HEK293T (cell line): ENCODE measurements at regions not wholly inside any gene's neighbourhood (a gene's known extent, or its start where the extent isn't known, plus 50 kb on each side); places are given as distances from the start of the nearest gene placed in this dataset.

Source experiments
- CTCF ChIA-PET: fragments of 350-600 bp; formaldehyde crosslinking; extraction: SDS; loops from one replicate; lab custom pipeline; 2021; ENCODE audit warnings: antibody characterized with exemption, inconsistent platforms; lab: Yijun Ruan, JAX
- POLR2A ChIA-PET: fragments of 350-600 bp; formaldehyde crosslinking; extraction: SDS; loops from one replicate; lab custom pipeline; 2020; ENCODE audit warnings: antibody characterized with exemption, inconsistent platforms; lab: Yijun Ruan, JAX
- DNase-seq: peaks from one replicate; pipeline ENCODE4 v3.0.0; 2012; ENCODE audit warnings: mixed read lengths; ENCODE audit errors: extremely low spot score
- ARNT ChIP-seq: fragments of 450-650 bp; IDR thresholded peaks from 2 replicates; pipeline ENCODE4 v1.6.1; 2017; ENCODE audit warnings: mild to moderate bottlenecking
- BHLHE40 ChIP-seq: fragments of 450-650 bp; IDR thresholded peaks from 2 replicates; pipeline ENCODE4 v1.6.1; 2016; ENCODE audit warnings: mild to moderate bottlenecking, moderate library complexity, borderline replicate concordance
- CTBP1 ChIP-seq: fragments of 450-650 bp; IDR thresholded peaks from 2 replicates; pipeline ENCODE4 v1.6.1; 2016; ENCODE audit warnings: borderline replicate concordance
- ELF4 ChIP-seq: fragments of 450-650 bp; IDR thresholded peaks from 2 replicates; pipeline ENCODE4 v1.6.1; 2017; ENCODE audit warnings: antibody characterized with exemption
- FOXA1 ChIP-seq: fragments of 450-650 bp; IDR thresholded peaks from 2 replicates; pipeline ENCODE4 v1.6.1; 2016; ENCODE audit warnings: mild to moderate bottlenecking
- FOXK2 ChIP-seq: fragments of 450-650 bp; IDR thresholded peaks from 2 replicates; pipeline ENCODE4 v1.6.1; 2016; ENCODE audit warnings: mild to moderate bottlenecking
- FOXM1 ChIP-seq: fragments of 450-650 bp; IDR thresholded peaks from 2 replicates; pipeline ENCODE4 v1.6.1; 2017; ENCODE audit warnings: mild to moderate bottlenecking, borderline replicate concordance
- HDGF ChIP-seq: fragments of 450-650 bp; IDR thresholded peaks from 2 replicates; pipeline ENCODE4 v1.6.1; 2017; ENCODE audit warnings: antibody characterized with exemption, borderline replicate concordance
- L3MBTL2 ChIP-seq: fragments of 450-650 bp; conservative IDR thresholded peaks from 2 replicates; pipeline ENCODE4 v1.6.1; 2016; ENCODE audit warnings: mild to moderate bottlenecking
- LEF1 ChIP-seq: fragments of 450-650 bp; IDR thresholded peaks from 2 replicates; pipeline ENCODE4 v1.6.1; 2017; ENCODE audit warnings: mild to moderate bottlenecking, borderline replicate concordance
- NFRKB ChIP-seq: fragments of 450-650 bp; IDR thresholded peaks from 2 replicates; pipeline ENCODE4 v1.6.1; 2016; ENCODE audit warnings: mild to moderate bottlenecking, moderate library complexity
- SP1 ChIP-seq: fragments of 450-650 bp; IDR thresholded peaks from 2 replicates; pipeline ENCODE4 v1.6.1; 2017
- SUZ12 ChIP-seq: fragments of 450-650 bp; IDR thresholded peaks from 2 replicates; pipeline ENCODE4 v1.6.1; 2016; ENCODE audit warnings: mild to moderate bottlenecking
- TARDBP ChIP-seq: fragments of 450-650 bp; IDR thresholded peaks from 2 replicates; pipeline ENCODE4 v1.6.1; 2016
- ZNF384 ChIP-seq: fragments of 450-650 bp; IDR thresholded peaks from 2 replicates; pipeline ENCODE4 v1.6.1; 2016
- TF ChIP-seq, protein P1 (sequence below): fragments of 450-650 bp; IDR thresholded peaks from 2 replicates; pipeline ENCODE4 v1.6.1; 2016

DNA sequence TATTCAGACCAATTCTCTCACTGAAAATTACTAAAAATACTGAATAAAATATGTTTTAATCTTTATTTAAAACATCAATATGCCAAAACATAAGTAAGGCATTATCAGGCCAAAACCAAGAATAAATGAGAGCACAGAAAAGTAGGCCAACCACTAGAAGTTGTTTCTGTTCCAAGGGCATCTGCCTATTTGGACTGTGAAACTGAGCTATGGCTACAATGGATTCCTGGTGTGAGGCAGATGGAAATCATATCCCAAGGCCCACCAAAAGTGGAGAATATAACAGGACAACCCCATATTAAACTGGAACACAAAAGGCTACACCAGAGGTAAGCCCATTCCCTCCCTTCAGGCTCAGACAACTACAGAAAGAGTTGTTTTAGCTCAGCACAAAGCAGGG is 302.8 kb upstream of the IL12A start:
- DNase-seq, result no peak
- ChIA-PET POLR2A (no interaction called here), CTCF (no interaction called here)
- no peak for TF ChIP-seq ARNT

DNA sequence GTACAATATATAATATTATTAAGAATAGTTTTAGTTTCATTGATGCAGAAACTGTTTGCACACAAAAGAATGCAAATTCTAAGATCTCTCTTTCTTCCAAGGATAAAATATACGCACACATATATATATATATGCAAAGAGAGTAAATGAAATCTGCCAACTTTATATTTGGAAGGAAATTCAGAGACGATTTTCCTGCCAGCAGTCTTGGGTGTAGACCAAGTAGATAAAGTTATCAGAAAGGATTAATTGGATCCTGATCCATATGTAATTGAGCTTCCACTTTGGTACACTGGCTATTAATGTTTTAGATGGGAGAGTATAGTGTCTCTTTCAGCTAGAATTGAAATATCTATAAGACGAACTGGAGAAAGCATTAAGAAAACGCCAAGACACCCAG is 295.4 kb upstream of the IL12A start:
- CTCF ChIA-PET, result no interaction called here
- no peak for TF ChIP-seq FOXA1
- TF ChIP-seq SUZ12, result no peak
- TF ChIP-seq, protein P1, sequence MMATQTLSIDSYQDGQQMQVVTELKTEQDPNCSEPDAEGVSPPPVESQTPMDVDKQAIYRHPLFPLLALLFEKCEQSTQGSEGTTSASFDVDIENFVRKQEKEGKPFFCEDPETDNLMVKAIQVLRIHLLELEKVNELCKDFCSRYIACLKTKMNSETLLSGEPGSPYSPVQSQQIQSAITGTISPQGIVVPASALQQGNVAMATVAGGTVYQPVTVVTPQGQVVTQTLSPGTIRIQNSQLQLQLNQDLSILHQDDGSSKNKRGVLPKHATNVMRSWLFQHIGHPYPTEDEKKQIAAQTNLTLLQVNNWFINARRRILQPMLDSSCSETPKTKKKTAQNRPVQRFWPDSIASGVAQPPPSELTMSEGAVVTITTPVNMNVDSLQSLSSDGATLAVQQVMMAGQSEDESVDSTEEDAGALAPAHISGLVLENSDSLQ, result no peak
- TF ChIP-seq L3MBTL2, result no peak
- no peak for TF ChIP-seq FOXM1
- no peak for DNase-seq
- POLR2A ChIA-PET, result no interaction called here

DNA sequence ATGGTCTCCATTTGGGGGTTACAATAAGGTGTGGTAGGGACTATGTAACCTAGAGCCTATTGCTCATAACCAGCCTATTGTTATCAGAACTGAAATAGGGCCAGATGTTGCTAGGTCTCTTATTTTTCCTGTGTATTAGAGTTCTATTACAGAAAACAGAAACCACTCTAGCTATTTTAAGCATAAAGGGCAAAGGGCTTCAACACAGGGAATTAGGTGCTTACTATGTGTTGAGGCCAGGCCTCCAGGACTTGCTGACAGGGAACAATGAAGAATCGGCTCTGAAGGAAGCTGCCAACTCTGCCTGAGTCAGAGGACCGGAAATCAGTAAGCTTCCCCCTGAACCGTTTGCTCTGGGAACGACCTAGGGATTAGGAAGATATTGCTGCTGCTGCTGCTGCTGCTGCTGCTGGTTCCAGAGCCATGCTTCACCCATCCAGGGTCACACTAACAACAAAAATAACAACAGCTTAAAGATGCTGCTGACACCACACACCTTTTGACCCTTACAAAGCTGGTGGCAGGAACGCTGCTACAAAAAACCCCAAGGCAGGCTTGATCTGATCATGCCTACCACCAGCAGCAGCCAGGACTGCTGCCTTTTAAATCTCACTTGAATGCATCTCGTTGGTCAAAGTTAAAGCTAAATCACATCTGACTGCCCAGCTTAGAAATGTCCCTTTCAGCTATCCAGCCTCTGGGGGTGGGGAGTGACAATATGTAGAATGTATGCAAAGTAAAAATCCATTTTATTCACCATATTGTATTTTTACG is 276.9 kb upstream of the IL12A start:
- ChIA-PET POLR2A (no interaction called here), CTCF (no interaction called here)
- TF ChIP-seq, protein P1, result no peak
- TF ChIP-seq FOXA1 (no peak), L3MBTL2 (no peak), BHLHE40 (no peak), ARNT (no peak), HDGF (no peak), SP1 (no peak), FOXM1 (no peak), TARDBP (no peak), FOXK2 (no peak), SUZ12 (no peak), LEF1 (no peak), ZNF384 (no peak), NFRKB (no peak), ELF4 (no peak), CTBP1 (no peak)
- DNase-seq, result no peak

DNA sequence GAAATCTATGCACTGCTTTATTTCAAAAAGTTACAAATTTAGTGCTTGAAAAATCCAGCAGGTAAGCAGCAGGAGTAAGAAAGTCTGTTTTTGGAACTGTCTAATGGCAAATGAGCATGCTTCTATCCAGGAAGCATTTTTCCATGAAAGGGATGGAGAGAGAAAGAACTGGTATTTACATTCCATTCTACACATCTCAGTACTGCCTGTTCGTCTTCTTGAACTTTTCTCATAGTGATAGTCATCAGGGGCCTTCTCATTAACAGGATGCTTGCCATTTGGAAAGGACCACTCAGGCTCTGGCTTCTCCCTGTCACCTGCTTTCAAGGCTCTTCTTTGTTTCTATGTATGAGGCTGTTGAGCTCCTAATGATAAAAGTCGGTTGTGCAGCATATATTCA is 267.3 kb upstream of the IL12A start:
- ChIA-PET CTCF (no interaction called here), POLR2A (no interaction called here)
- no peak for TF ChIP-seq ZNF384
- no peak for TF ChIP-seq HDGF
- no peak for TF ChIP-seq ARNT
- TF ChIP-seq FOXM1, result no peak
- TF ChIP-seq, protein P1, result no peak
- TF ChIP-seq SUZ12, result no peak
- no peak for TF ChIP-seq BHLHE40
- no peak for TF ChIP-seq L3MBTL2
- TF ChIP-seq NFRKB, result no peak
- no peak for TF ChIP-seq FOXA1
- TF ChIP-seq LEF1, result no peak
- no peak for TF ChIP-seq TARDBP
- TF ChIP-seq ELF4, result no peak
- no peak for TF ChIP-seq CTBP1
- TF ChIP-seq SP1, result no peak
- no peak for TF ChIP-seq FOXK2
- no peak for DNase-seq

DNA sequence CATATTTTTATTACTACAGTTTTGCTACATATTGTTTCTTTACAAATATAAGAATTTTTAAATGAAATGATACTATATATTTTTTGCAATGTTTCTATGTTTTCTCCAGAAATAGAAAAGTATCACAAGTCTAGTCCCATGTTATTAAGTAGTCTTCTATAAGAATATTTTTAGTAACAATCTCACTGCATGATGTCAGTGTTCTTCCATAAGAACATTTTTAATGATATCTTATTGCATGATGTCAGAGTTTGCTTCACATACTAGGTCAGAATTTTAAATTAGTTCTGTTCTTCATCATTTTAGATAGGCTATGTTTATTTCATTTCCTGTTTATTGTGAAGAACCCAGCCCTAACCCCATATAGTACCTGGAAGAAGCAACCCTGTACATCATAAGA is 265.3 kb upstream of the IL12A start:
- POLR2A ChIA-PET, result no interaction called here
- CTCF ChIA-PET, result no interaction called here

DNA sequence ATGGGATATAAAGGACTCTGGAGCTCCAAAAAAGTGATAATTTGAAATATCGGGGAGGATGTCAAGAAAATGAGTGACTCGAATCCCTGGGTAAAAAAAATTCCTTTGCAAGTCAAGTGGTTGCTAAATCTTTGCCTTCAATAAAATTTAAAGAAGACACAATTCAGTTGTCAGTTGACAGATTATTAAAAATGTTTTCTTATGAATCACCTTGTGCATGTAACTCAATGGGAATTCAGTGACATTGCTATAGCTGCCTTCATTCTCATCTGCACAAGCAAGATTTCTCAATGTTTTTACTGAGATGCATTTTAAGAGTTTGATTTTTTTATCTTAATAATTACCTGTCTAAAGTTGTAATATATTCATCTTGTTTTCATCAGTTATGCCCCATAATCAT is 264.0 kb upstream of the IL12A start:
- TF ChIP-seq ELF4, result no peak
- TF ChIP-seq L3MBTL2, result no peak
- no peak for TF ChIP-seq SP1
- no peak for DNase-seq
- CTCF ChIA-PET, result no interaction called here
- POLR2A ChIA-PET, result no interaction called here

More for the DNA sequence above, 265.3 kb upstream of the IL12A start:
- no peak for DNase-seq
- no peak for TF ChIP-seq FOXM1
- no peak for TF ChIP-seq ZNF384
- TF ChIP-seq BHLHE40, result no peak
- no peak for TF ChIP-seq FOXK2
- no peak for TF ChIP-seq SP1
- TF ChIP-seq HDGF, result no peak
- TF ChIP-seq SUZ12, result no peak
- no peak for TF ChIP-seq L3MBTL2
- no peak for TF ChIP-seq ARNT
- no peak for TF ChIP-seq ELF4
- TF ChIP-seq CTBP1, result no peak
- TF ChIP-seq, protein P1, result no peak
- TF ChIP-seq TARDBP, result no peak
- no peak for TF ChIP-seq FOXA1
- TF ChIP-seq NFRKB, result no peak
- no peak for TF ChIP-seq LEF1
